D721Med (cell line): ENCODE measurements at regions not wholly inside any gene's neighbourhood (a gene's known extent, or its start where the extent isn't known, plus 50 kb on each side); places are given as distances from the start of the nearest gene placed in this dataset.

Experiments used
- DNase-seq: peaks from one replicate; pipeline ENCODE4 v3.0.0; 2011; ENCODE audit warnings: low spot score; ENCODE audit not compliant: insufficient read length
- FAIRE-seq: peaks from 2 replicates; lab custom pipeline; 2011; peaks lifted over from hg19 to GRCh38; lab: Jason Lieb, UNC
- TF ChIP-seq, protein P1 (sequence below): IDR thresholded peaks from 2 replicates; pipeline ENCODE4 v1.5.1; 2012; ENCODE audit warnings: mild to moderate bottlenecking, control low read depth; ENCODE audit not compliant: insufficient read depth; ENCODE audit errors: missing control alignments

DNA sequence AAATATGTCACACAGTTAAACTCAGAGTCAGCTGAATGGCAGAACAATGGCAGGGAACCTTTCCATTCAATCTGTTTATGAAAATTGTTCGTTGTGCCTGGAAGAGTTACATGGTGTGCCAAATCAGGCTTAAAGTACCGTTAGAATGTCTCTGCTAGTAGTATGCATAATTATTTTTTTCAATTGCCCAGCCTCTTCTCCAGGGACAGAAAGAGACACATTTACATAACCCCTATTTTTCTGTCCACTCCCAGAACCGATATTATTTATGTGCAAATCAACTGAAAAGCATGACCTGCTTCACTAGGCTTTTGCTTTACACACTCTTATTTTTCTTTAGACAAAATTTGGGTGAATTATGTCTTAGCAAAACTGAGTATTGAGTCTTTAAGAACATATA, 459.1 kb downstream of the EFNA5 start:
- TF ChIP-seq, protein P1, sequence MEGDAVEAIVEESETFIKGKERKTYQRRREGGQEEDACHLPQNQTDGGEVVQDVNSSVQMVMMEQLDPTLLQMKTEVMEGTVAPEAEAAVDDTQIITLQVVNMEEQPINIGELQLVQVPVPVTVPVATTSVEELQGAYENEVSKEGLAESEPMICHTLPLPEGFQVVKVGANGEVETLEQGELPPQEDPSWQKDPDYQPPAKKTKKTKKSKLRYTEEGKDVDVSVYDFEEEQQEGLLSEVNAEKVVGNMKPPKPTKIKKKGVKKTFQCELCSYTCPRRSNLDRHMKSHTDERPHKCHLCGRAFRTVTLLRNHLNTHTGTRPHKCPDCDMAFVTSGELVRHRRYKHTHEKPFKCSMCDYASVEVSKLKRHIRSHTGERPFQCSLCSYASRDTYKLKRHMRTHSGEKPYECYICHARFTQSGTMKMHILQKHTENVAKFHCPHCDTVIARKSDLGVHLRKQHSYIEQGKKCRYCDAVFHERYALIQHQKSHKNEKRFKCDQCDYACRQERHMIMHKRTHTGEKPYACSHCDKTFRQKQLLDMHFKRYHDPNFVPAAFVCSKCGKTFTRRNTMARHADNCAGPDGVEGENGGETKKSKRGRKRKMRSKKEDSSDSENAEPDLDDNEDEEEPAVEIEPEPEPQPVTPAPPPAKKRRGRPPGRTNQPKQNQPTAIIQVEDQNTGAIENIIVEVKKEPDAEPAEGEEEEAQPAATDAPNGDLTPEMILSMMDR = no peak
- no peak for FAIRE-seq
- no peak for DNase-seq

DNA sequence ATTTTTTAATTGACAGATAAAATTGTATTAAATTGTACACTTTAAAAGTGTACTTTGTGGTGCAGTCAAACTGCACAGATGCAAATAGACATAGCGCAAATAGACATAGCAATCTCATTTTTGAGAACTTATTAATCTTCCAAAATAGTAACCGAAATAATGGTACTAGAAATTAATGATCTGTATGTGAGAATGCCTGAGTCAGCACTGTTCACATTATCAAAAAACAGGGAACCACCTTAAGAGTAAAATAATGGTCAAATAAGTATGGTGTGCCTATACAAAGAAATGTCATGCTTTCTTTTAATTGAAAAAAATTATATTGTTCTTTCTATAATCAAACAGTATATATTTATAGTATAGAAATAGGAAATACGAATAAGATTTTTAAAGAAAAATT, 461.9 kb downstream of the EFNA5 start:
- no peak for FAIRE-seq
- TF ChIP-seq, protein P1 = no peak
- no peak for DNase-seq

DNA sequence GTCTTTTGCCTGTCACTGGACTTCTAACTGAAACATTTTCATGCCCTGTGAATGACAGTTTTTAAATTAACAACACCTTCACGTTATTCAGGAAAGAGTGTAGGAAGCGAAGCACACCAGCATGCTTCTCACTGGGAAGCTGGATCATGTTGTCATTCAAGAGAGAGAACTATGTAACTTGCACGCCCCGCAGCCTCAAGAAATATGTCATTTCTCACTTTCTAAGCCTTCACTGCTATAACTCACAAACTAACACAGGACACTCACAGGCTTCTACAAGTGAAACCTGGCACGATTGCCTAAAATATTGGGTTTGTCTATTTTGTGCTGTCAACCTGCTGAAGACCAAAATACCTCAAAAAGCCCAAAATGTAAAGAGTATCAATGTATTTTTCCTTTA, 466.3 kb downstream of the EFNA5 start:
- no peak for FAIRE-seq
- TF ChIP-seq, protein P1 = no peak
- no peak for DNase-seq

DNA sequence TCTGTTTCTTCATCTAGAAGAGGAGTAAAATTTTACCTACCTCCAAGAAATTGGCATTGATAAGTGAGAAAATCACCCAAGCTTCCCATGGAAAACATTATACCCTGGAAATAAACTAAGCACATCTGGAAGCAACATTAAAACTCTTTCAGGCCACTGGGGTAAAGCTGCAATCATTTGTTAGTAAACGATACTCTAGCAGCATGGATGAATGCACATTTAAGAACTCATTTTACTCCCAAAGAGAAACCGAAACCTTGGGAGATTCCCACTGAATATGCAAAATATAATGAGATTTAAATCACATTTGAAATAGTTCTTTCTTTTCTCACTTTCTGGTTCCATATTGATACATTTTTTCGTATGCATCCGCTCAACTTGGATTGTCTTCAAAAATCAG, 467.5 kb downstream of the EFNA5 start:
- TF ChIP-seq, protein P1 = no peak
- no peak for FAIRE-seq
- DNase-seq = no peak

DNA sequence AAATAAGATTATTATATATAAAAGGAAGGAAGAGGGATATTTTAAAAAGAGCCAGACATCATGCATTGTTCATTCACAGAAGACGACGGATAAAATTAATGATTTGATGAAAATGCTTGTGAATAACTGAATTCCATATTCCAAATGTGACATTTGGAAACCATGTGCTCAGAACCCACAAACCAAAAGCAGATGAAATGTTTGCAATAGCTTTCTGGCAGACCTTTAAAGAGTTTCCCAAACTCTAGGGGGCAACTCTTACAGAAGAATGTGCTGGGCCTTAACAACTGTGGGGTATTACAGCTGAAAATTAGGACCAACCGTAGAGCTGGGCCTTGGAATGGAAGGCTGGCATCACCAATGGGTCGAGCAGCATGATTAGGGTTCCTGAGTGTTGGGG, 471.0 kb downstream of the EFNA5 start:
- FAIRE-seq (no peak), DNase-seq (no peak)

DNA sequence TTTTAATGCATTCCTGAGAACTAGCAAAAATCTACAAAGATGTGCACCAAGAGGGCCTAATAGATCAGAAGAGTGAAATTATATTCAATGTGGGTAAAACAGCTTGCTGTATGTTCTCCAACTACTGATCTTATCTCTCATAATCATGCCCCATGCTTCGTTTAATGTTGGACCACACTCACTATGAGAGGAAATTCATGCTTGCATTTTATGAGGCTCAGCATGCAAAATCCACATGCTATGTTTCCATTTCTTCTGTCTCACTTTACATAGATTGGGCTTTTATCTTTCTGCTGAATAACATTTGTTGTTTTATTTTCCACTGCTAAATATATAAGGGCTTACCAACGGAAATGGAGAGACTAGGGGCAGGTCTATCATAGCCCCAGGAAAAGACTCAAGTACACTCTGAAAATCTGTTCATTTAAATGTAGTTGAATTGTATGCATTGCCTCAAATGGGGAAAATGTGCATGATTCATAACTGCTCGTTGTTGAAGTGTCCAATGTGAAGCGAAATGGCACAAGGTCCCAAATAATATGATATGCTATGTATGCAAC, 474.2 kb downstream of the EFNA5 start:
- FAIRE-seq (no peak), DNase-seq (no peak)
- TF ChIP-seq, protein P1 = no peak

More for the DNA sequence above, 471.0 kb downstream of the EFNA5 start:
- TF ChIP-seq, protein P1 = no peak

DNA sequence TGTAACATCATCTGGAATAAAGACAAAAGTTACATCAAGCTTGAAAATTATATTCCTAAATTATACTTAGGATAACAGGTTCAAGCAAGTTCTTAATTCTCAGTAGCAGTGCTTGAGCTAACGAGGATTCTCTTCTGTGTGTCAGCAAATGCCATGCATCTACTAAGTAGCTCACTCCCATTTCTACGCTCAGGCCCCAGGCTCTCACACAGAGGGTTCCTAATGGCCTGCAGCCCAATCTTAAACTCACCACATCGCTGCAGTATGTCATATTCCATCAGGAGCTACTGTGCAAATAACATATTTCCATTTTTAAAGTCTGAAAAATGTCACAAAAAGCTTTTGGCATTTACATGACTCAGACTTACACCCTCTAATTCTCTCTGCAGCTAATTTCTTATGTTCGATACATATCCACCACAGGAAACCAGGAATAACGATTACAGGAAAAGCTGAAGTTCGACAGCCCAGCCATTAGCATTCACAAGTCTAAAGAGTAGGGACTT, 474.8 kb downstream of the EFNA5 start:
- TF ChIP-seq, protein P1 = no peak
- FAIRE-seq (no peak), DNase-seq (no peak)
